ENCODE measurements at regions not wholly inside any gene's neighbourhood (a gene's known extent, or its start where the extent isn't known, plus 50 kb on each side); places are given as distances from the start of the nearest gene placed in this dataset.

- H3K4me3 ChIP-seq (ENCODE audit: low read depth, low read length), result no peak overlapping the region
- TF ChIP-seq CTCF (IDR thresholded peaks at IDR 0.05; ENCODE audit: low read depth, low read length), result no peak
Observed at GRCh38 chrX:128335671-128336070, 283.5 kb upstream of the ACTRT1 start.

- no peak overlapping the region for H3K4me3 ChIP-seq (ENCODE audit: low read depth, low read length)
- no peak for TF ChIP-seq CTCF (IDR thresholded peaks at IDR 0.05; ENCODE audit: low read depth, low read length)
Observed at GRCh38 chrX:128334821-128335220, 282.6 kb upstream of the ACTRT1 start.

- TF ChIP-seq CTCF (IDR thresholded peaks at IDR 0.05; ENCODE audit: low read depth, low read length), result no peak
- no peak overlapping the region for H3K4me3 ChIP-seq (ENCODE audit: low read depth, low read length)
Observed at GRCh38 chrX:128310912-128311311, 258.7 kb upstream of the ACTRT1 start.

GRCh38 chrX:128309311-128309710, 257.1 kb upstream of the ACTRT1 start:
- no peak for TF ChIP-seq CTCF (IDR thresholded peaks at IDR 0.05; ENCODE audit: low read depth, low read length)
- no peak overlapping the region for H3K4me3 ChIP-seq (ENCODE audit: low read depth, low read length)

- TF ChIP-seq CTCF (IDR thresholded peaks at IDR 0.05; ENCODE audit: low read depth, low read length), result no peak
- no peak overlapping the region for H3K4me3 ChIP-seq (ENCODE audit: low read depth, low read length)
Observed at GRCh38 chrX:128294198-128294597, 242.0 kb upstream of the ACTRT1 start.

- TF ChIP-seq CTCF (IDR thresholded peaks at IDR 0.05; ENCODE audit: low read depth, low read length), result no peak
- H3K4me3 ChIP-seq (ENCODE audit: low read depth, low read length), result no peak overlapping the region
Observed at GRCh38 chrX:128287693-128288092, 235.5 kb upstream of the ACTRT1 start.

- no peak overlapping the region for H3K4me3 ChIP-seq (ENCODE audit: low read depth, low read length)
- no peak for TF ChIP-seq CTCF (IDR thresholded peaks at IDR 0.05; ENCODE audit: low read depth, low read length)
Observed at GRCh38 chrX:128250621-128251020, 198.4 kb upstream of the ACTRT1 start.
